ENCODE measurements at regions not wholly inside any gene's neighbourhood (a gene's known extent, or its start where the extent isn't known, plus 50 kb on each side); places are given as distances from the start of the nearest gene placed in this dataset.

GRCh38 chr1:169031566-169032224 lies 74.8 kb upstream of the ATP1B1 start:
- intact Hi-C loops (cut with DNase I; ENCODE audit: low total_unique reads) = no loop called here
- TF ChIP-seq POLR2A (IDR thresholded peaks at IDR 0.05) (no peak), CTCF (IDR thresholded peaks at IDR 0.05) (no peak)
- DNase-seq (ENCODE audit: low spot score in 2 of 2) = no peak
- no peak overlapping the region for H3K4me3 ChIP-seq (ENCODE audit: low read depth, poor library complexity, severe bottlenecking)
- 35 to 41% methylated on average over 5 of the region's 5 CpGs for WGBS, 2 donors

GRCh38 chr1:169041366-169041765 lies 65.1 kb upstream of the ATP1B1 start:
- WGBS, 2 donors = 79 to 81% methylated on average over 4 of the region's 4 CpGs
- intact Hi-C loops (cut with DNase I; ENCODE audit: low total_unique reads) = no loop called here
- TF ChIP-seq POLR2A (IDR thresholded peaks at IDR 0.05) (no peak), CTCF (IDR thresholded peaks at IDR 0.05) (no peak)
- DNase-seq (ENCODE audit: low spot score in 2 of 2) = no peak
- no peak overlapping the region for H3K4me3 ChIP-seq (ENCODE audit: low read depth, poor library complexity, severe bottlenecking)

GRCh38 chr1:169042377-169042776 lies 64.1 kb upstream of the ATP1B1 start:
- no peak overlapping the region for H3K4me3 ChIP-seq (ENCODE audit: low read depth, poor library complexity, severe bottlenecking)
- intact Hi-C loops (cut with DNase I; ENCODE audit: low total_unique reads) = no loop called here
- TF ChIP-seq CTCF (IDR thresholded peaks at IDR 0.05) (no peak), POLR2A (IDR thresholded peaks at IDR 0.05) (no peak)
- no peak for DNase-seq (ENCODE audit: low spot score in 2 of 2)

- intact Hi-C loops (cut with DNase I; ENCODE audit: low total_unique reads) = no loop called here
- DNase-seq (ENCODE audit: low spot score in 2 of 2) = no peak
- TF ChIP-seq CTCF (IDR thresholded peaks at IDR 0.05) (no peak), POLR2A (IDR thresholded peaks at IDR 0.05) (no peak)
- no peak overlapping the region for H3K4me3 ChIP-seq (ENCODE audit: low read depth, poor library complexity, severe bottlenecking)
These were observed 62.7 kb upstream of the ATP1B1 start for GRCh38 chr1:169043823-169044222.

GRCh38 chr1:169044296-169044695 lies 62.2 kb upstream of the ATP1B1 start:
- DNase-seq (ENCODE audit: low spot score in 2 of 2) = no peak
- H3K4me3 ChIP-seq (ENCODE audit: low read depth, poor library complexity, severe bottlenecking) = no peak overlapping the region
- intact Hi-C loops (cut with DNase I; ENCODE audit: low total_unique reads) = no loop called here
- WGBS, 2 donors = 43 to 86% methylated on average over 3 of the region's 3 CpGs
- TF ChIP-seq CTCF (IDR thresholded peaks at IDR 0.05) (no peak), POLR2A (IDR thresholded peaks at IDR 0.05) (no peak)

- WGBS, 2 donors = 74 to 77% methylated on average over 4 of the region's 4 CpGs
- DNase-seq (ENCODE audit: low spot score in 2 of 2) = no peak
These were observed 61.5 kb upstream of the ATP1B1 start for GRCh38 chr1:169044971-169045370.

More at GRCh38 chr1:169044971-169045370, 61.5 kb upstream of the ATP1B1 start:
- intact Hi-C loops (cut with DNase I; ENCODE audit: low total_unique reads) = no loop called here
- H3K4me3 ChIP-seq (ENCODE audit: low read depth, poor library complexity, severe bottlenecking) = no peak overlapping the region
- no peak for TF ChIP-seq POLR2A (IDR thresholded peaks at IDR 0.05)
- TF ChIP-seq CTCF (IDR thresholded peaks at IDR 0.05) = no peak
